CD14-positive monocyte (primary cell): ENCODE measurements at regions not wholly inside any gene's neighbourhood (a gene's known extent, or its start where the extent isn't known, plus 50 kb on each side); places are given as distances from the start of the nearest gene placed in this dataset.

Experiments used
- DNase-seq, 3 donors: peaks; one replicate each; pipeline ENCODE4 v3.0.0-alpha.2; 2011 to 2022
- H2AFZ ChIP-seq: 2 replicates; pipeline ENCODE4 v1.6.0; 2012; ENCODE audit warnings: mild to moderate bottlenecking, low read depth, low read length, inconsistent platforms; ENCODE audit not compliant: insufficient read depth, poor library complexity, severe bottlenecking
- H3K27ac ChIP-seq, 2 donors: 1 replicate in 1 of 2; 2 replicates in 1 of 2; pipeline ENCODE4 v1.5.1; 2012 to 2013; ENCODE audit warnings: low read length in 2 of 2, control low read depth in 1 of 2, inconsistent platforms in 1 of 2, low read depth in 1 of 2, mild to moderate bottlenecking in 1 of 2
- H3K27me3 ChIP-seq, 2 donors: one replicate each; pipeline versions ENCODE4 v1.6.0 to v1.6.1; 2011 to 2013; ENCODE audit warnings: low read length in 2 of 2; ENCODE audit not compliant: control insufficient read depth in 2 of 2, insufficient read depth in 2 of 2
- H3K36me3 ChIP-seq, 2 donors: replicated peaks in 1 of 2; 1 replicate in 1 of 2; 2 replicates in 1 of 2; pipeline versions ENCODE4 v1.5.1 to v1.6.1; 2012 to 2013; ENCODE audit warnings: low read length in 2 of 2, control low read depth in 1 of 2, inconsistent platforms in 1 of 2, mild to moderate bottlenecking in 1 of 2; ENCODE audit not compliant: insufficient read depth in 2 of 2, control insufficient read depth in 1 of 2
- H3K4me1 ChIP-seq, 2 donors: 1 replicate in 1 of 2; 2 replicates in 1 of 2; pipeline versions ENCODE4 v1.5.1 to v1.6.1; 2012 to 2013; ENCODE audit warnings: low read length in 2 of 2, control low read depth in 1 of 2, inconsistent platforms in 1 of 2, mild to moderate bottlenecking in 1 of 2, moderate library complexity in 1 of 2; ENCODE audit not compliant: insufficient read depth in 2 of 2, control insufficient read depth in 1 of 2
- H3K4me2 ChIP-seq: replicated peaks from 2 replicates; pipeline ENCODE3; 2012; ENCODE audit warnings: low read length, moderate library complexity, mild to moderate bottlenecking; ENCODE audit not compliant: poor library complexity, severe bottlenecking; ENCODE audit errors: extremely low read depth
- H3K4me3 ChIP-seq, 3 experiments: fragments of 200-600 bp in 1 of 3; sonication (generic) in 1 of 3; replicated peaks in 1 of 3; 1 replicate in 2 of 3; 2 replicates in 1 of 3; pipeline ENCODE4 v1.5.1; 2011 to 2013; ENCODE audit warnings: low read length in 3 of 3, mild to moderate bottlenecking in 3 of 3, control low read depth in 2 of 3, low read depth in 2 of 3, inconsistent platforms in 1 of 3, moderate library complexity in 1 of 3
- H3K79me2 ChIP-seq: 2 replicates; pipeline ENCODE4 v1.6.0; 2012; ENCODE audit warnings: mild to moderate bottlenecking, control low read depth, inconsistent platforms, low read length, moderate library complexity; ENCODE audit not compliant: insufficient read depth
- H3K9ac ChIP-seq: 2 replicates; pipeline ENCODE4 v1.6.0; 2017; ENCODE audit warnings: low read length, mild to moderate bottlenecking; ENCODE audit not compliant: insufficient read depth, poor library complexity, severe bottlenecking
- H3K9me3 ChIP-seq, 2 donors: replicated peaks in 1 of 2; 1 replicate in 1 of 2; 2 replicates in 1 of 2; pipeline versions ENCODE4 v1.5.1 to v1.6.1; 2012 to 2013; ENCODE audit warnings: low read length in 2 of 2, control low read depth in 1 of 2; ENCODE audit not compliant: control insufficient read depth in 1 of 2, insufficient read depth in 1 of 2
- H4K20me1 ChIP-seq: 2 replicates; pipeline ENCODE4 v1.6.0; 2012; ENCODE audit warnings: mild to moderate bottlenecking, low read length, control low read depth, moderate library complexity; ENCODE audit not compliant: insufficient read depth
- H3K27ac Mint-ChIP-seq, 7 donors: one replicate each; pipeline ENCODE4 v1.8.0; 2020; ENCODE audit warnings: mild to moderate bottlenecking in 7 of 7, mixed read lengths in 7 of 7, moderate library complexity in 6 of 7, inconsistent platforms in 2 of 7
- H3K27me3 Mint-ChIP-seq, 3 donors: one replicate each; pipeline ENCODE4 v1.8.0; 2021 to 2022; ENCODE audit warnings: low read depth in 3 of 3, mild to moderate bottlenecking in 3 of 3, mixed read lengths in 3 of 3, moderate library complexity in 3 of 3, inconsistent platforms in 1 of 3
- H3K36me3 Mint-ChIP-seq, 2 donors: one replicate each; pipeline ENCODE4 v1.8.0; 2020; ENCODE audit warnings: mixed read lengths in 2 of 2, inconsistent platforms in 1 of 2, mild to moderate bottlenecking in 1 of 2
- H3K4me1 Mint-ChIP-seq: one replicate; pipeline ENCODE4 v1.8.0; 2020; ENCODE audit warnings: mild to moderate bottlenecking, mixed read lengths
- H3K4me3 Mint-ChIP-seq, 2 donors: one replicate each; pipeline ENCODE4 v1.8.0; 2020; ENCODE audit warnings: mild to moderate bottlenecking in 2 of 2, mixed read lengths in 2 of 2, moderate library complexity in 1 of 2
- H3K9me3 Mint-ChIP-seq, 7 donors: one replicate each; pipeline ENCODE4 v1.8.0; 2020 to 2022; ENCODE audit warnings: mixed read lengths in 7 of 7, mild to moderate bottlenecking in 6 of 7, moderate library complexity in 6 of 7, inconsistent platforms in 2 of 7
- WGBS: methylation state at CpG from one replicate; pipeline ENCODE4 v1.1.5; 2013; ENCODE audit warnings: missing lambda C conversion rate; ENCODE audit not compliant: insufficient coverage; 5-methylcytosine and 5-hydroxymethylcytosine counted together
- intact Hi-C, 2 donors: fragments of 100-400 bp; cut with micrococcal nuclease; formaldehyde crosslinking; loops; one replicate each; pipeline versions ENCODE4 v1.15.0 to v1.15.1; 2023
- TF ChIP-seq, protein P1 (sequence below): fragments of 200-600 bp; IDR thresholded peaks from one replicate; pipeline ENCODE4 v1.8.0; 2022; ENCODE audit warnings: antibody characterized with exemption, mild to moderate bottlenecking

DNA sequence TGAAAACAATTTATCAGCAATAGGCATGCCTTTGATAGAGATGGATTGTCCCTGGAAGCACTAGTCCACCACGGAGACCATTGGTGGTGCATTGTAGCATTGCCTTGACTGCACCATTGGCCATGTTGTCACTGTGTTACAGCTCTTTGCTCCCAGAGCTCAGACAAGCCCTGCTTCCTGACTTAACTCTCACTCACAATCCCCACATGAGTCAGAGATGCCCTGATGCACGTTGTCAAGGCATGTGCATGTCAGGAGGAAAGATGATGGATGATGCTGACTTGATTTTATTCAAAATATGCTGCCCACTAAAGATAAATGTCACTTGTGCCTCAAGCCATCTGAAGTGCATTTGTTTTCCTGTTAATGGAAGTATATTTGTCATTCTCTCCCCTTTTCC, 266.1 kb downstream of the ARRDC4 start:
- Histone ChIP-seq H3K27ac (no peak overlapping the region), H3K4me2 (no peak overlapping the region), H3K9ac (no peak overlapping the region), H2AFZ (no peak overlapping the region), H3K36me3 (no peaks in the 10 kb centered on the region), H3K4me1 (no peaks in the 10 kb centered on the region), H3K9me3 (no peaks in the 10 kb centered on the region), H3K27me3 (no peaks in the 10 kb centered on the region), H4K20me1 (no peaks in the 10 kb centered on the region), H3K4me3 (no peak overlapping the region), H3K79me2 (no peaks in the 10 kb centered on the region)
- intact Hi-C loops: no loop called here
- H3K9me3 Mint-ChIP-seq: peaks cover 0 to 4% (median 0%) of the 10 kb centered on the region in 7 donors
- peaks cover 2 to 5% (median 2%) of the 10 kb centered on the region in 3 donors for H3K27me3 Mint-ChIP-seq
- H3K4me1 Mint-ChIP-seq: no peaks in the 10 kb centered on the region
- DNase-seq: no peak
- no peaks in the 10 kb centered on the region for H3K36me3 Mint-ChIP-seq
- no peak overlapping the region for H3K4me3 Mint-ChIP-seq
- H3K27ac Mint-ChIP-seq: no peak overlapping the region
- 100% methylated on average over 1 of the region's 2 CpGs for WGBS
- TF ChIP-seq, protein P1, sequence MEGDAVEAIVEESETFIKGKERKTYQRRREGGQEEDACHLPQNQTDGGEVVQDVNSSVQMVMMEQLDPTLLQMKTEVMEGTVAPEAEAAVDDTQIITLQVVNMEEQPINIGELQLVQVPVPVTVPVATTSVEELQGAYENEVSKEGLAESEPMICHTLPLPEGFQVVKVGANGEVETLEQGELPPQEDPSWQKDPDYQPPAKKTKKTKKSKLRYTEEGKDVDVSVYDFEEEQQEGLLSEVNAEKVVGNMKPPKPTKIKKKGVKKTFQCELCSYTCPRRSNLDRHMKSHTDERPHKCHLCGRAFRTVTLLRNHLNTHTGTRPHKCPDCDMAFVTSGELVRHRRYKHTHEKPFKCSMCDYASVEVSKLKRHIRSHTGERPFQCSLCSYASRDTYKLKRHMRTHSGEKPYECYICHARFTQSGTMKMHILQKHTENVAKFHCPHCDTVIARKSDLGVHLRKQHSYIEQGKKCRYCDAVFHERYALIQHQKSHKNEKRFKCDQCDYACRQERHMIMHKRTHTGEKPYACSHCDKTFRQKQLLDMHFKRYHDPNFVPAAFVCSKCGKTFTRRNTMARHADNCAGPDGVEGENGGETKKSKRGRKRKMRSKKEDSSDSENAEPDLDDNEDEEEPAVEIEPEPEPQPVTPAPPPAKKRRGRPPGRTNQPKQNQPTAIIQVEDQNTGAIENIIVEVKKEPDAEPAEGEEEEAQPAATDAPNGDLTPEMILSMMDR: no peak

DNA sequence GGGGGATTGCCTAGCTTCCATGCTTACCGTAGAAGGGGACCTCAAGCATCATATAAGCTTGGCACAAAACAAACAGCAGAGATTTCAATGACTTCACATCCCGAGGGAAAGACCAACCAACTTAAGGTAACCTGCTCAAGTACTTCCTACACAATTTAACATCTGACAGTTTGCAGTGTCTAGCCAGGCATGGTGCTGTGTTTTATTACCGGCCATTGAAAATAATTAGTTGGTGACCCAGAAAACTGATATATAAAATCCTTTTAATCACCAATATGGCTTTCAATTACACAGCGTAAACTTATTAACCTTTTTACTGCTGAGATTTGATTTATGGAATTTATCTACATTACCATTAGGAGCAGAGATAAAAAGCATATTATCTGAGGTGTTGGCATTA, 268.3 kb downstream of the ARRDC4 start:
- no peaks in the 10 kb centered on the region for H3K79me2 ChIP-seq
- Mint-ChIP-seq H3K27ac (no peak overlapping the region), H3K4me1 (no peaks in the 10 kb centered on the region), H3K36me3 (no peaks in the 10 kb centered on the region), H3K9me3 (peaks cover 0 to 8% (median 3%) of the 10 kb centered on the region in 7 donors), H3K4me3 (no peak overlapping the region), H3K27me3 (peaks cover 0 to 2% (median 2%) of the 10 kb centered on the region in 3 donors)
- H3K27me3 ChIP-seq: no peaks in the 10 kb centered on the region
- no peaks in the 10 kb centered on the region for H3K36me3 ChIP-seq
- WGBS: 100% methylated on average over 1 of the region's 4 CpGs
- no peak overlapping the region for H3K27ac ChIP-seq
- TF ChIP-seq, protein P1: no peak
- H3K9ac ChIP-seq: no peak overlapping the region
- no peak overlapping the region for H3K4me3 ChIP-seq
- no peak for DNase-seq
- H3K4me1 ChIP-seq: no peaks in the 10 kb centered on the region
- H3K4me2 ChIP-seq: no peak overlapping the region
- no peaks in the 10 kb centered on the region for H3K9me3 ChIP-seq
- intact Hi-C loops: no loop called here
- no peak overlapping the region for H2AFZ ChIP-seq
- no peaks in the 10 kb centered on the region for H4K20me1 ChIP-seq
